ENCODE measurements at regions not wholly inside any gene's neighbourhood (a gene's known extent, or its start where the extent isn't known, plus 50 kb on each side); places are given as distances from the start of the nearest gene placed in this dataset.

DNA sequence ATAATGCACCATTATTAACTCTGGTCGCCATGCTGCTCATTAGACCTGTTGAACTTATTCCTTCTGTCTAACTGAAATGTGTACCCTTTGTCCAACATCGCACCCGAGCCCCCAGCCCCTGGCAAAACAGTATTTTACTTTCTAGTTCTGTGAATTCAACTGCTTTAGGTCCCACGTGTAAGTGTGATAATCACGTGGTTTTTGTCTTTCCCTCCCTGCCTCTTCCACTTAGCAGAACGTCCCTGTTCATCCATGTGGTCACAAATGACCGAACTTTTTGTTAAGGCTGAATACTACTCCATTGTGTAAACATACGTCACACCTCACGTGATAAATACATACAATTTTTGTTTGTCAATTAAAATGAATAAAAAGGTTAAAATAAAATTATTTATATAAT, 826.9 kb downstream of the DCDC2C start:
- Mint-ChIP-seq H3K27ac (ENCODE audit: unreplicated experiment) (no peak overlapping the region), H3K27me3 (ENCODE audit: insufficient read depth, unreplicated experiment) (peaks cover 2% of the 10 kb centered on the region), H3K4me1 (ENCODE audit: low read depth, unreplicated experiment) (no peaks in the 10 kb centered on the region), H3K4me3 (ENCODE audit: unreplicated experiment) (no peak overlapping the region), H3K9me3 (ENCODE audit: unreplicated experiment) (no peaks in the 10 kb centered on the region), H3K36me3 (ENCODE audit: insufficient read depth, unreplicated experiment) (no peaks in the 10 kb centered on the region)
- TF ChIP-seq, protein P1, sequence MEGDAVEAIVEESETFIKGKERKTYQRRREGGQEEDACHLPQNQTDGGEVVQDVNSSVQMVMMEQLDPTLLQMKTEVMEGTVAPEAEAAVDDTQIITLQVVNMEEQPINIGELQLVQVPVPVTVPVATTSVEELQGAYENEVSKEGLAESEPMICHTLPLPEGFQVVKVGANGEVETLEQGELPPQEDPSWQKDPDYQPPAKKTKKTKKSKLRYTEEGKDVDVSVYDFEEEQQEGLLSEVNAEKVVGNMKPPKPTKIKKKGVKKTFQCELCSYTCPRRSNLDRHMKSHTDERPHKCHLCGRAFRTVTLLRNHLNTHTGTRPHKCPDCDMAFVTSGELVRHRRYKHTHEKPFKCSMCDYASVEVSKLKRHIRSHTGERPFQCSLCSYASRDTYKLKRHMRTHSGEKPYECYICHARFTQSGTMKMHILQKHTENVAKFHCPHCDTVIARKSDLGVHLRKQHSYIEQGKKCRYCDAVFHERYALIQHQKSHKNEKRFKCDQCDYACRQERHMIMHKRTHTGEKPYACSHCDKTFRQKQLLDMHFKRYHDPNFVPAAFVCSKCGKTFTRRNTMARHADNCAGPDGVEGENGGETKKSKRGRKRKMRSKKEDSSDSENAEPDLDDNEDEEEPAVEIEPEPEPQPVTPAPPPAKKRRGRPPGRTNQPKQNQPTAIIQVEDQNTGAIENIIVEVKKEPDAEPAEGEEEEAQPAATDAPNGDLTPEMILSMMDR (IDR thresholded peaks at IDR 0.05; ENCODE audit: insufficient read depth in 1 of 2, low read depth in 1 of 2, low read length in 1 of 2, severe bottlenecking in 1 of 2, unreplicated experiment in 1 of 2): no peak
- Histone ChIP-seq H3K4me3 (ENCODE audit: low read depth, low read length) (no peak overlapping the region), H3K36me3 (ENCODE audit: control insufficient read depth, insufficient read depth, low read length) (no peaks in the 10 kb centered on the region), H3K4me1 (no peaks in the 10 kb centered on the region), H3K27me3 (replicated peaks; ENCODE audit: control insufficient read depth, insufficient read depth, low read length) (no peaks in the 10 kb centered on the region), H3K9me3 (no peaks in the 10 kb centered on the region)
- ChIA-PET CTCF (no interaction called here), POLR2A (no interaction called here)
- intact Hi-C loops (cut with micrococcal nuclease; ENCODE audit: unreplicated experiment): no loop called here
- no peak for DNase-seq
- no TSS peak for BruUV-seq (replicated peaks)

DNA sequence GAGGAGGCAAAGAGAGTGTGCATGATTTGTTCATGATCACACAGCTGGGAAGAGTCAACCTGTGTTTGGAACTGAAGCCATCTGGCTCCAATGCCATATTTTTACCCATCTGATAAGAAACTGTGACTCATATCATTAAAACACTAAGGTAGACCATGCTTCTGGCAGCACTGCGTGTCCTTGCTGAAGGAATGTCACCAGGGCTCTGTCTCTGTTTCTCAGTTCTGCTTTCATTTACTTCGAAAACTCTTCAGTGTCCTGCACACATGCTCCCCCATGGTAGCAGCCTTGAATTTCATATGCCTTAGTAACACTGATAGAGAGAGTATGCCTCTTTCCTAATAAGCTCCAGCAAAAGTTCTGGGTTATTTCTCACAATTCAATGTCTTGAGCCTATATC, 830.4 kb downstream of the DCDC2C start:
- no peaks in the 10 kb centered on the region for H3K9me3 ChIP-seq
- Mint-ChIP-seq H3K9me3 (ENCODE audit: unreplicated experiment) (no peaks in the 10 kb centered on the region), H3K4me1 (ENCODE audit: low read depth, unreplicated experiment) (no peaks in the 10 kb centered on the region), H3K4me3 (ENCODE audit: unreplicated experiment) (no peak overlapping the region), H3K27ac (ENCODE audit: unreplicated experiment) (no peak overlapping the region), H3K27me3 (ENCODE audit: insufficient read depth, unreplicated experiment) (peaks cover 2% of the 10 kb centered on the region), H3K36me3 (ENCODE audit: insufficient read depth, unreplicated experiment) (no peaks in the 10 kb centered on the region)
- intact Hi-C loops (cut with micrococcal nuclease; ENCODE audit: unreplicated experiment): no loop called here
- ChIA-PET CTCF (no interaction called here), POLR2A (no interaction called here)
- DNase-seq: no peak
- no peak overlapping the region for H3K4me3 ChIP-seq (ENCODE audit: low read depth, low read length)
- H3K27me3 ChIP-seq (replicated peaks; ENCODE audit: control insufficient read depth, insufficient read depth, low read length): no peaks in the 10 kb centered on the region
- TF ChIP-seq, protein P1 (IDR thresholded peaks at IDR 0.05; ENCODE audit: insufficient read depth in 1 of 2, low read depth in 1 of 2, low read length in 1 of 2, severe bottlenecking in 1 of 2, unreplicated experiment in 1 of 2): no peak
- H3K4me1 ChIP-seq: no peaks in the 10 kb centered on the region
- no peaks in the 10 kb centered on the region for H3K36me3 ChIP-seq (ENCODE audit: control insufficient read depth, insufficient read depth, low read length)
- no TSS peak for BruUV-seq (replicated peaks)

DNA sequence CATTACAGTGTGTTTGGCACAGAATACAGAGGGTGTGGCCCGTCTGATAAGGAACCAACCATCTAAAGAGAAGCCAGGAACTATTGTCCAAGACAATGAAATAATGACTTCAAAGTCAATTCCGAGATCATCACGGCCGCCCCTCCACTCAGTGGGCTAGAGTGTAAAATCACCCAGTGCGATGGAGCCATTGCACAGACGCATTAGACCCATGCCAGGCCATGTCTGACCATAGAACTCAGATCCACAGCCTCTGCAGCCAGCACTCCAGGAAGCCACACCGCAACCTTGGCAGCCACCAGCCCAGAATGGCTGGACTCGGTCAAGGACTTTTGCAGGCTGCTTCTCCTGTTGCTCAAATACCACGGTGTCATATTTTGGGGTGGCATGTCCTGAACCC, 835.7 kb downstream of the DCDC2C start:
- CTCF ChIA-PET: no interaction called here
- TF ChIP-seq, protein P1 (IDR thresholded peaks at IDR 0.05; ENCODE audit: insufficient read depth in 1 of 2, low read depth in 1 of 2, low read length in 1 of 2, severe bottlenecking in 1 of 2, unreplicated experiment in 1 of 2): no peak
- no peaks in the 10 kb centered on the region for H3K36me3 Mint-ChIP-seq (ENCODE audit: insufficient read depth, unreplicated experiment)
- no peak overlapping the region for H3K27ac Mint-ChIP-seq (ENCODE audit: unreplicated experiment)
- intact Hi-C loops (cut with micrococcal nuclease; ENCODE audit: unreplicated experiment): no loop called here
- Histone ChIP-seq H3K9me3 (no peaks in the 10 kb centered on the region), H3K4me3 (ENCODE audit: low read depth, low read length) (no peak overlapping the region), H3K4me1 (no peaks in the 10 kb centered on the region), H3K27me3 (replicated peaks; ENCODE audit: control insufficient read depth, insufficient read depth, low read length) (no peaks in the 10 kb centered on the region), H3K36me3 (ENCODE audit: control insufficient read depth, insufficient read depth, low read length) (no peaks in the 10 kb centered on the region)
- H3K4me3 Mint-ChIP-seq (ENCODE audit: unreplicated experiment): no peak overlapping the region
- no TSS peak for BruUV-seq (replicated peaks)
- H3K4me1 Mint-ChIP-seq (ENCODE audit: low read depth, unreplicated experiment): no peaks in the 10 kb centered on the region
- peaks cover 10% of the 10 kb centered on the region for H3K9me3 Mint-ChIP-seq (ENCODE audit: unreplicated experiment)
- no peak for DNase-seq
- H3K27me3 Mint-ChIP-seq (ENCODE audit: insufficient read depth, unreplicated experiment): no peaks in the 10 kb centered on the region
- POLR2A ChIA-PET: no interaction called here

Data from Caco-2 (cell line).